H1 (cell line): ENCODE measurements at regions not wholly inside any gene's neighbourhood (a gene's known extent, or its start where the extent isn't known, plus 50 kb on each side); places are given as distances from the start of the nearest gene placed in this dataset.

Source experiments
- BACH1 ChIP-seq: IDR thresholded peaks from 2 replicates; pipeline ENCODE4 v1.6.1; 2012; ENCODE audit warnings: low read length, improper control_type of control experiment
- CEBPB ChIP-seq: IDR thresholded peaks from 2 replicates; pipeline ENCODE4 v1.6.1; 2012; ENCODE audit warnings: low read depth, low read length
- CTCF ChIP-seq, 3 experiments: IDR thresholded peaks; 1 replicate in 2 of 3; 2 replicates in 1 of 3; pipeline versions ENCODE4 v1.5.1 to v1.6.1; 2011; ENCODE audit warnings: low read length in 3 of 3, mild to moderate bottlenecking in 3 of 3, inconsistent platforms in 2 of 3, low read depth in 1 of 3, moderate library complexity in 1 of 3; ENCODE audit not compliant: insufficient read depth in 1 of 3; ENCODE audit errors: control extremely low read depth in 1 of 3
- HDAC2 ChIP-seq, 2 experiments: fragments of 300-600 bp in 1 of 2; sonication (generic) in 1 of 2; IDR thresholded peaks; 2 replicates each; pipeline ENCODE4 v1.6.1; 2011 to 2012; ENCODE audit warnings: low read depth in 2 of 2, low read length in 2 of 2, mild to moderate bottlenecking in 2 of 2, moderate library complexity in 2 of 2, borderline replicate concordance in 1 of 2, inconsistent platforms in 1 of 2
- JUN ChIP-seq: IDR thresholded peaks from 2 replicates; pipeline ENCODE4 v1.6.1; 2011; ENCODE audit warnings: low read depth, mild to moderate bottlenecking, improper control_type of control experiment, low read length
- KDM1A ChIP-seq: fragments of 200-600, 300-600 bp; sonication (generic); IDR thresholded peaks from 2 replicates; pipeline ENCODE4 v1.7.1; 2016; ENCODE audit warnings: mild to moderate bottlenecking, low read length, borderline replicate concordance
- NANOG ChIP-seq: IDR thresholded peaks from 2 replicates; pipeline ENCODE4 v1.6.1; 2011; ENCODE audit warnings: low read length, low read depth, mild to moderate bottlenecking, inconsistent platforms; ENCODE audit not compliant: insufficient read depth, poor library complexity, severe bottlenecking
- NRF1 ChIP-seq: IDR thresholded peaks from 2 replicates; pipeline ENCODE4 v1.6.1; 2011; ENCODE audit warnings: mild to moderate bottlenecking, low read depth, low read length, improper control_type of control experiment
- POLR2A ChIP-seq, 2 experiments: IDR thresholded peaks; 1 replicate in 1 of 2; 2 replicates in 1 of 2; pipeline ENCODE4 v1.6.1; 2011; ENCODE audit warnings: low read depth in 2 of 2, low read length in 2 of 2, mild to moderate bottlenecking in 2 of 2; ENCODE audit errors: control extremely low read depth in 1 of 2
- POLR2AphosphoS5 ChIP-seq: IDR thresholded peaks from 2 replicates; pipeline ENCODE4 v1.6.1; 2011; ENCODE audit warnings: low read depth, low read length
- RAD21 ChIP-seq, 2 experiments: IDR thresholded peaks in 1 of 2; conservative IDR thresholded peaks in 1 of 2; 2 replicates each; pipeline ENCODE4 v1.6.1; 2011; ENCODE audit warnings: low read depth in 2 of 2, low read length in 2 of 2, improper control_type of control experiment in 1 of 2, inconsistent platforms in 1 of 2, mild to moderate bottlenecking in 1 of 2, moderate library complexity in 1 of 2
- SP1 ChIP-seq: IDR thresholded peaks from 2 replicates; pipeline ENCODE4 v1.6.1; 2011; ENCODE audit warnings: low read depth, low read length
- SP2 ChIP-seq: IDR thresholded peaks from 2 replicates; pipeline ENCODE4 v1.6.1; 2012; ENCODE audit warnings: mild to moderate bottlenecking, low read length, inconsistent platforms
- YY1 ChIP-seq: IDR thresholded peaks from 2 replicates; pipeline ENCODE4 v1.6.1; 2011; ENCODE audit warnings: low read depth, mild to moderate bottlenecking, low read length

DNA sequence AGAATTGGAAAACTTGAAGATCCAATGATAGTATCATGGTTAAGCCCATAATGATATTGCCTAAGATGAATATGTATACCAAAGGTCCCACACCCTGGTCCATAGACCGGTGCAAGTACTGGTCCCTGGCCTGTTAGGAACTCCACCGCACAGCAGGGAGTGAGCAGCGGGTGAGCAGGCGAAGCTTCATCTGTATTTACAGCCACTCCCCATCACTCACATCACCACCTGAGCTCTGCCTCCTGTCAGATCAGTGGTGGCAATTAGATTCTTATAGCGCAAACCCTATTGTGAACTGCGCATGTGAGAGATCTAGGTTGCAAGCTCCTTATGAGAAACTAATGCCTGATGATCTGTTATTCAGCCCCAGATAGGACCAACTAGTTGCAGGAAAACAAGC lies 402.4 kb downstream of the EPHA4 start:
- TF ChIP-seq HDAC2 (IDR thresholded peaks at IDR 0.05; ENCODE audit: borderline replicate concordance in 1 of 2, low read depth in 2 of 2, low read length in 2 of 2): no peak
- TF ChIP-seq CEBPB: no peak
- TF ChIP-seq CTCF (IDR thresholded peaks at IDR 0.05; ENCODE audit: control extremely low read depth in 1 of 3, insufficient read depth in 1 of 3, low read depth in 1 of 3, low read length in 3 of 3): no peak
- no peak for TF ChIP-seq POLR2A (IDR thresholded peaks at IDR 0.05; ENCODE audit: control extremely low read depth in 1 of 2, low read depth in 2 of 2, low read length in 2 of 2)
- TF ChIP-seq NRF1: no peak
- TF ChIP-seq SP1: no peak
- no peak for TF ChIP-seq SP2
- TF ChIP-seq RAD21 (IDR thresholded peaks at IDR 0.05 in 1 of 2, conservative IDR thresholded peaks at IDR 0.05 in 1 of 2; ENCODE audit: low read depth in 2 of 2, low read length in 2 of 2): no peak
- TF ChIP-seq NANOG: no peak
- no peak for TF ChIP-seq POLR2AphosphoS5
- no peak for TF ChIP-seq JUN
- no peak for TF ChIP-seq KDM1A
- TF ChIP-seq YY1: no peak
- TF ChIP-seq BACH1: no peak
